ENCODE measurements at regions not wholly inside any gene's neighbourhood (a gene's known extent, or its start where the extent isn't known, plus 50 kb on each side); places are given as distances from the start of the nearest gene placed in this dataset.

- TF ChIP-seq CTCF (IDR thresholded peaks at IDR 0.05), result no peak
- TF ChIP-seq POLR2A (IDR thresholded peaks at IDR 0.05), result no peak
- no peak for TF ChIP-seq POLR2AphosphoS5 (IDR thresholded peaks at IDR 0.05)
- no peak for TF ChIP-seq EP300 (IDR thresholded peaks at IDR 0.05)
These were observed 623.8 kb upstream of the TYRP1 start for GRCh38 chr9:12069366-12069765.

All from gastroesophageal sphincter (tissue), 3 donors.